Suppressor macrophage (primary cell): ENCODE measurements at regions not wholly inside any gene's neighbourhood (a gene's known extent, or its start where the extent isn't known, plus 50 kb on each side); places are given as distances from the start of the nearest gene placed in this dataset.
A peak's percentile ranks its signal among the peaks of the same experiment; 100 is the strongest.
"Not testable (repeated sequence)": the region's sequence is repeated elsewhere in the genome, so short reads cannot be mapped to it uniquely, and the experiment has no call there.

Experiments
- DNase-seq, 4 experiments: peaks; one replicate each; pipeline ENCODE4 v3.0.0-alpha.2; 2020 to 2022

DNA sequence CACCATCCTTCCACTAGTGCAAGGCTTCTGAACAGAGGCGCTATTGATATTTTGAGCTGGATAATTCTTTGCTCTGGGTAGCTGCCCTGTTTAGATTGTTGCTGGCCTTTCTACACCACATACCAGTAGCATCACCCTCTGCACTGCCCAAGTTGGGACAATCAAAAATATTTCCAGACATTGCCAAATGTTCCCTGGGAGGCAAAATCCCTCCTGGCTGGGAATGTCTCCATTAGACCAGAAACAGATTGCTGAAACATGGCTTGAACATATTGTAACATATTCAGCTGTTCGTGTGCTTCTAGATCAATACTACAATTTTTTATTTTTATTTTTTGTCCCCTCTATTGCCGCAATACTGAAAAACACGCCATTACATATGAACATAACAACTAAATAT lies 174.6 kb downstream of the ABCA8 start:
- no peak for DNase-seq

GRCh38 chr17:68778726-68779125 lies 176.5 kb downstream of the ABCA8 start:
- DNase-seq, result peak in 2 of 4 experiments; percentile 19 to 54

- no peak for DNase-seq
Observed at GRCh38 chr17:68777856-68778694, 176.9 kb upstream of the FAM20A start.

DNA sequence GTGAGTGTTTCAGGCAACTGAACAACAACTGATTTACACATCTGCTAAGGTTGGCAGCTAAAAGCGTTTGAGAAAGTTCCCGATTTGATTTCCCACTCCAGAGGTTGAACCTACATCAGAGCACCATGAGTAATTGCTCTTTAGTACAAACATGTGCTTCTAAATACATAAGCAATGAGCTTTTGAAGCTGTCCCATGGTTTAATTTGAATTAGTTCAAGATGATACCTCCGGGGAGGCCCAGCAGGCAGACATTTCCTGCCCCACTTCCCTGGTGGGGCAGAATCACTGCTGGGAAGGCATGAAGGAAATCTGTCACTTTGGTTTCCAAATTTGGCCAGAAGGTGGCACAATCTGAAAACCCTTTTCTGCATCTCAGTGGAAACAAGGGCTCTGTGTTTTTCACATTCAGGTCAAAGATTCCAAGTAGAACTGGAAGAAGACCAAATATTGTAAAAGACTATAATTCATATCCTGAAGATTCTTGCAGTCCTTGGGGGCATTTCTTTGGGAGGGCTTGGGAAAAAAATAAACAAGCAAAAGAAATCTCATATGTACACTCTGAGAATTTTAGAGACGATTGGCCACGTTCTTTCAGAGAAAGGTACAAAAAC lies 176.2 kb upstream of the FAM20A start:
- peak; percentile 67 to 81 (median 72) for DNase-seq

- no peak for DNase-seq
Observed at GRCh38 chr17:68776451-68776850, 175.3 kb upstream of the FAM20A start.

DNA sequence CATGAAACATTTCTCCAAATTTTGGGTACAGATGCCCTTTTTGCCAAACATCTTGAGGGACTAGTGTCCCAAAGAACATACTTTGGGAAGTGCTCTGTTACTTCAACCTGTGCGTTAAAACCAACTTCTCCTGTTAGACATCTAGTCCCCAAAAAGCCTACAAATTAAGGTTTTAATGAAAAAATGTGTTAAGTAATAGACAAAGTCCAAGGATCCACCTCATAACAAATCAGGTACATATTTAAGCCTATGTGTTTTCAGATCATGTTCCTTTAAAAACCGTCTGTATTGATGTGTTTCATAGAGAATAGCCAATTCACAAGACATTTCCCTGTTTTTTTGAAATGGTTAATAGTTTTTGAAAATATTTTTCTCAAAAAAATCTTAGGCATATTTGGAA lies 174.8 kb upstream of the FAM20A start:
- DNase-seq, result no peak

- peak in 2 of 4 experiments; percentile 13 to 32 for DNase-seq
Observed at GRCh38 chr17:68775318-68775717, 174.2 kb upstream of the FAM20A start.

DNA sequence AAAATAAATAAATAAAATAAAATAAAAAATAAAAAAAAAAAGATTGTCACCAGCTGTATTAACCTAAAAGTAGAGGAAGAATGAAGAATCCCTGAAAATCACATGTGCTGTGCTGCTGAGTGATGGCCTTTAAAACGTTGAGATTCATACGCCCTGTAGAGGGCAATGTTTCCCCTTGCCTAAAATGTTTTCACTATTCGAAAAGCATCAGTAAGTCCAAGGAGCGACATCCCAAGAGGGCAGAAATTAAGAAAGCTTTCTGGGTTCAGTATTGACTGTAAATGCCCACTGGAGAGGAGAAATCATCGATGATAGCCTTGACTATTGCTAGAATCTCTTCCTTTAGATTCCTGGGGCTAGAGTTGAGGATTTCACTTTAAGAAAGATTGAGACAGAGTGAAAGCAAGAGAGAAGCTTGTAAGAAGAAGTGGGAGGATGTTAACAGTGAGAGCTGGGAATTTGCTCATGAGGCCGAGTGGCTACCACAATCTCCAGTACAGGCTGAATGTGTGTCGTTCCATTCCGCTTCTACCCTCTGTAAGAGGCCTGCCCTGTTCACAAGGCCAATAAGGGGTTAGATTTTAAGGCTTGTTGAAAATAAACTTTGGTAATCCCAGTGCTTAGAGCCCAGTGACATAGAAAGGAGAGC lies 170.8 kb upstream of the FAM20A start:
- peak; percentile 70 to 84 (median 74) for DNase-seq

DNA sequence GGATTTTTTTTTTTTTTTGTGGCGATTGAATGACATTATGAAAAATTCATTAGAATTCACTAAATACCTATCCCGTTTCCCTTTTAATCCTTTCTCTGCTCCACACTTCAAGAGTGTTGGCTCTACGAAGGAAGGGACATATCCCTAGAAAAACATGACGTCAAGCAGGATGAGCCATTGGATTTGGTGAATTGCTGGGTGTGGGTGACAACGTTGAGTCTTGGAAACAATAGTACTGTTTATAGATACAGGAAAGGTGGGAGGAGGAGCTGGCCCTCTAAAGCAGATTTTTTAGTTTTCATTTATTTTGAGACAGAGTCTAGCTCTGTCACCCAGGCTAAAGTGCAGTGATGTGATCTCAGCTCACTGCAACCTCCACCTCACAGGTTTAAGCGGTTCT lies 167.6 kb upstream of the FAM20A start:
- DNase-seq, result no peak

DNA sequence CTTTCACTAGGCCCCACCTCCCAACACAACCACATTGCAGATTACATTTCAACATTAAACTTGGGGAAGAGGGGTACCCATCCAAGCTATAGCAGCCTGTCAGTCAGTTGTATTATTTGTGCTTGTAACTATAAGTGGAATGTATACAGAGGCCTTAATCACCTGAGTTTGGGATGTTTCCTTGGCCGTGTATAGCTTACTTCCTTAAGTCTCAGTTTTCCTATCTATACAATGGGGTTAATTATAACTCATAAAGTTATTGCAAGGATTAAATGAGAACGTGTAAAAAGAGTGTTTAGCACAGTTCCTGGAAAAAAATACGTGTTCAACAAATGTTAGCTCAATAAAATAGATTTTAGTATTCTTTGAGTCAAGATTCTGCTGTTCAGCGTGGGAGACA lies 165.5 kb upstream of the FAM20A start:
- DNase-seq, result no peak

DNA sequence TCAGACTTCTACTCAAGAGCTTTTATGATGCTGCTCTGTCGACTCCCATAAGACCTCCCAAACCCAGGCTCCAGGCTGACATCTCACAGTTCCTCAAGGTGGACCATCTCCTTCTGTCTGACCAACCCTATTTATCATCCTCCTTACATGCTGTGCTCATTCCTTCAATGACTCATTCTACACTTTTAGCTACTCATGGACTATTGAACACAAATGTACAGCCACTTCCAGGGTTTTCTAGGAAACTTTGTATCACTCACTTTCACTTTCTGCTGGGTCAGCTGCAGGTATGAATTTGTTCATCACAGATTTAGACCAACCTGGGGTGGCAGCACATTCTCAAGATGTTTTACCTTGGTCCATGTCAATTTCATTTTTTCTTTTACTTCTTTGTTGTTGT lies 162.4 kb upstream of the FAM20A start:
- no peak for DNase-seq

GRCh38 chr17:68762911-68763310 lies 161.7 kb upstream of the FAM20A start:
- no peak for DNase-seq

DNA sequence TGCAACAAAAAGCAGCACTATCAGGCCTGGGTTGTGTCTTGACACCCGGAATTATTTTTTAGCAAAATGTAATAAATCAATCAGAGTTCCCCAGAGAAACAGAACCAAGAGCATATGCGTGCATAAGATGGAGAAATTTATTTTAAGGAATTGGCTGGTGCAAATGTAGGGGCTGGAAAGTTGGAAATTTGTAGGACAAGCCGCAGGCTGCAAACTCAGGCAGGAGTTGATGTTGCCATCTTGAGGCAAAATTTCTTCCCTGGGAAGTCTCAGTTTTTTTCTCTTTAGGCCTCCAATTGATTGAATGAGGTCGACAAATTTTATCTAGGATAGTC lies 158.9 kb upstream of the FAM20A start:
- DNase-seq, result no peak

GRCh38 chr17:68759343-68760140 lies 158.4 kb upstream of the FAM20A start:
- peak; percentile 94 to 97 (median 96) for DNase-seq

- DNase-seq, result no peak
Observed at GRCh38 chr17:68759002-68759342, 157.8 kb upstream of the FAM20A start.

DNA sequence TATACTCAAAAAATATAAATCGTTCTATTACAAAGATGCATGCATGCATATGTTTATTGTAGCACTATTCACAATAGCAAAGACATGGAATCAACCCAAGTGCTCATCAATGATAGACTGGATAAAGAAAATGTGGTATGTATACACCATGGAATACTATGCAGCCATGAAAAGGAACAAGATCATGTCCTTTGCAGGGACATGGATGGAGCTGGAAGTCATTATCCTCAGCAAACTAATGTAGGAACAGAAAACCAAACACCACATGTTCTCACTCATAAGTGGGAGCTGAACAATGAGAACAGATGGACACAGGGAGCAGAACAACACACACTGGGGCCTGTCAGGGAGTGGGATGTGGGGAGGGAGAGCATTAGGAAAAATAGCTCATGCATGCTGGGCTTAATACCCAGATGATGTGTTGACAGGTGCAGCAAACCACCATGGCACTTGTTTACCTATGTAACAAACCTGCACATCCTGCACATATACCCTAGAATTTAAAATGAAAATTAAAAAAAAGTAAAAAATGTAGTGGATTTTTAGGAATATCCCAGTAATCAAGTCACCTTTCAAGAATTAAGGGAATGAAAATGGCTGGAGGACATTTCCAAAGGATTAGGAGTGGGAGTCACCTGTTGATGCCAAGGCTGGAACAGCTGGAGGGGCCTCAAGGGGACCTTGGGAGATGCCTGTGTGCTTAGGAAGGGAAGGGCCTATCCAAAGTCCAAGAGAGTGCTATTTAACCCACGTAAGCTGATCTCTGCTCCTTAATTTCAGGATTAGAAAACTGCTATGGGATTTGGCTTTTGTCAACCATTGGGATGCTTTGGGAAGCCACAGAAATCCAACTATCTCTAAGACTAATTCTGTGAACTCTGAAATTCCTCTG lies 156.9 kb upstream of the FAM20A start:
- DNase-seq, result not testable (repeated sequence)

GRCh38 chr17:68753985-68754769 lies 153.0 kb upstream of the FAM20A start:
- no peak for DNase-seq

DNA sequence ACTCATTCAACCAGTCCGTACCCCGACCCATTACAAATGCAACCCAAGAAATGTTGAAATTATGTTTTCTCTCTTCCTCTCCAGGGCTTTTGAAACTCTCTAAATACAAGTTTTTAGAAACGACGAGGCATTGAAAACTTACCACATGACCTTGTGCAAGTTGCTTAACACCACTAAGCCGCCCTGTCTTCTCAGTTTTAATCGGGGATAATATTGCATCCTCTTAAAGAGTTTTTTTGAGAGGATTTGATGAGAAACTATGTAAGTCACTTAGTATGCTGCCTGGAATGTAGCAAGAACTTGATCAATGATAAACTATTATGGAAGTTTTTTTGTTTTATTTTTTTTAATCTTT lies 149.0 kb upstream of the FAM20A start:
- DNase-seq, result peak in 1 of 4 experiments; percentile 9

GRCh38 chr17:68749349-68750207 lies 148.4 kb upstream of the FAM20A start:
- DNase-seq, result no peak

DNA sequence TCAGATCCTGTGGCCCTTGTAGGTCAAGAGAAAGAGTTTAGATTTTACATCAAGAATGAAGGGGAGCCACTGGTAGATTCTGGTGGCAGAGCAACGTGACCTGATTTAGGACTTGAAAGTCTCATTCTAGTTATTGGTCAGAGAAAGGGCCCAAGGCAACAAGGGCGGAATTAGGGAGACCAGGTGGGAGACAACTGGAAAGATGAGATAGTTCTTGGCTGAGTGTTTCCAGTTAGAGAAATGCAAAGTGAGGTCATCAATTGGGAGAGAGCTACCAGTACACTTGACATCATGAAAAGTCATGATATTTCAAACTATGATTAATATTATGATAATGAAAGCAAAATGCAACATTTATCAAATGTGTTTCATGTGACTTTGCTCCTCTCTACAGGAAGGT lies 147.2 kb upstream of the FAM20A start:
- DNase-seq, result no peak
